Heart left ventricle (tissue), 16 donors: ENCODE measurements at regions not wholly inside any gene's neighbourhood (a gene's known extent, or its start where the extent isn't known, plus 50 kb on each side); places are given as distances from the start of the nearest gene placed in this dataset.
"Not testable (repeated sequence)": the region's sequence is repeated elsewhere in the genome, so short reads cannot be mapped to it uniquely, and the experiment has no call there.

Experiments
- ATAC-seq, 4 donors: fragments of 200-7000 bp; cut with Tn5 transposase; one replicate each; pipeline ENCODE4 v1.9.1; 2020 to 2022; ENCODE audit warnings: moderate library complexity in 4 of 4, mild to moderate bottlenecking in 3 of 4, moderate number of reproducible peaks in 1 of 4
- DNase-seq, 5 donors: peaks; one replicate each; pipeline ENCODE4 v3.0.0-alpha.2; 2020
- H3K27ac ChIP-seq, 12 donors: fragments of 200-600 bp; sonication (generic) in 4 of 12; one replicate each; pipeline versions ENCODE4 v1.5.0 to v1.8.0; 2016 to 2022; ENCODE audit warnings: mild to moderate bottlenecking in 2 of 12
- H3K27me3 ChIP-seq, 9 donors: fragments of 200-600 bp; sonication (generic) in 2 of 9; one replicate each; pipeline versions ENCODE4 v1.5.1 to v1.8.0; 2016 to 2022; ENCODE audit warnings: mild to moderate bottlenecking in 3 of 9
- H3K36me3 ChIP-seq, 9 donors: fragments of 200-600 bp; sonication (generic) in 2 of 9; one replicate each; pipeline versions ENCODE4 v1.5.0 to v1.8.0; 2018 to 2022; ENCODE audit warnings: mild to moderate bottlenecking in 2 of 9
- H3K4me1 ChIP-seq, 12 donors: fragments of 200-600 bp; sonication (generic) in 4 of 12; one replicate each; pipeline versions ENCODE4 v1.5.0 to v1.8.0; 2016 to 2022; ENCODE audit warnings: mild to moderate bottlenecking in 3 of 12
- H3K4me3 ChIP-seq, 12 donors: fragments of 200-600 bp; sonication (generic) in 4 of 12; one replicate each; pipeline versions ENCODE4 v1.5.0 to v1.8.0; 2017 to 2022; ENCODE audit warnings: mild to moderate bottlenecking in 9 of 12, moderate library complexity in 4 of 12
- H3K9me3 ChIP-seq, 12 donors: fragments of 200-600 bp; sonication (generic) in 4 of 12; one replicate each; pipeline versions ENCODE4 v1.5.0 to v1.8.0; 2016 to 2022; ENCODE audit warnings: mild to moderate bottlenecking in 1 of 12
- POLR2A ChIP-seq, 2 donors: fragments of 450-650 bp; IDR thresholded peaks; one replicate each; pipeline ENCODE4 v1.6.1; 2017; ENCODE audit warnings: antibody characterized with exemption in 2 of 2, mild to moderate bottlenecking in 2 of 2, moderate library complexity in 2 of 2
- WGBS, 4 donors: extraction: QIAGEN DNeasy Blood & Tissue Kit in 2 of 4; methylation state at CpG; one replicate each; pipeline versions ENCODE4 v1.1.5 to v1.1.7; 2013 to 2018; 5-methylcytosine and 5-hydroxymethylcytosine counted together
- intact Hi-C, 10 donors: fragments of 100-400 bp; cut with DNase I; formaldehyde crosslinking; loops; one replicate each; pipeline versions ENCODE4 v1.11.1 to v1.14.2; 2022
- TF ChIP-seq, protein P1 (sequence below), 12 donors: fragments of 200-600 bp; sonication (generic) in 4 of 12; IDR thresholded peaks; one replicate each; pipeline versions ENCODE4 v1.5.0 to v1.8.0; 2018 to 2022; ENCODE audit warnings: antibody characterized with exemption in 12 of 12, mild to moderate bottlenecking in 5 of 12
- donor health status: ischemic (EF 13 %, LVEDD 7.1; RV severe dilation, severe dysfunction).
- donor health status: healthy with polysubstance abuse.
- donor health status: DM: no; HTN: yes; CAD: no.
- donor health status: DM: no; HTN: no; CAD: no.
- donor health status: ischemic (EF 25% LVEDD 6.9; RV normal size, moderate dysfunction).
- donor health status: ischemic (EF 25% LVEDD 5.7; RV mildly dilated, moderate dysfunction).
- donor health status: healthy.
- donor health status: DM: yes; HTN: yes; CAD: no.
- donor health status: ischemic (EF 35%, LVEDD 5.7; RV mildly dilated, moderate dysfunction).
- donor health status: nonischemic (EF 11% LVEDD 7.7; RV severe dilation, severe dysfunction).
- donor health status: DM: yes; HTN: yes; CAD: no.
- donor health status: PGD.
- donor health status: ischemic (EF 29% LVEDD 5.4; RV normal size, mild dysfunction).
- donor health status: nonischemic (EF 23%, LVEDD 6.1; RV moderate dilation, normal function).

DNA sequence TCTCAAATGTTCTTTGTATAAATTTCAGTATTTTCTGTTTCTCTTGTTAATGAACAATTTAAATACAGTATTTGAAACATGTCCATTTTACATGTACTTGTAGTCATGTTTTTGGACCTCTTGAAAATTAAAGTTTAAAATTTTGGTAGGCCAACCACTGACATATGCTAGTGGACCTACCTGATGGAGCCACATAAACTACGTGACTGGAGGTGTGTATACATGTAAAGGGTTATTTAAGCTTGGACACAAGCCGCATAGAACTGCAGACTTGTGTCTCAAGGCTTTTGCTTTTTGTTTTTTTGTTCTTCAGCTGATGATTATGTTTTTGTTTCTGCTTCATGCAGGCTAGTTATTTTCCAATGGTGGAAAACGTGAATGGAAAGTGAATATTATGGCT lies 568.5 kb upstream of the MDGA2 start:
- no peaks in the 10 kb centered on the region for H3K36me3 ChIP-seq
- DNase-seq, result no peak
- intact Hi-C loops, result no loop called here
- no peaks in the 10 kb centered on the region for H3K27me3 ChIP-seq
- 79 to 81% (median 80%) methylated on average over 3 of the region's 3 CpGs for WGBS, 4 donors
- H3K4me3 ChIP-seq, result no peak overlapping the region
- H3K9me3 ChIP-seq, result no peaks in the 10 kb centered on the region
- no peak for TF ChIP-seq POLR2A (IDR thresholded peaks at IDR 0.05)
- TF ChIP-seq, protein P1, sequence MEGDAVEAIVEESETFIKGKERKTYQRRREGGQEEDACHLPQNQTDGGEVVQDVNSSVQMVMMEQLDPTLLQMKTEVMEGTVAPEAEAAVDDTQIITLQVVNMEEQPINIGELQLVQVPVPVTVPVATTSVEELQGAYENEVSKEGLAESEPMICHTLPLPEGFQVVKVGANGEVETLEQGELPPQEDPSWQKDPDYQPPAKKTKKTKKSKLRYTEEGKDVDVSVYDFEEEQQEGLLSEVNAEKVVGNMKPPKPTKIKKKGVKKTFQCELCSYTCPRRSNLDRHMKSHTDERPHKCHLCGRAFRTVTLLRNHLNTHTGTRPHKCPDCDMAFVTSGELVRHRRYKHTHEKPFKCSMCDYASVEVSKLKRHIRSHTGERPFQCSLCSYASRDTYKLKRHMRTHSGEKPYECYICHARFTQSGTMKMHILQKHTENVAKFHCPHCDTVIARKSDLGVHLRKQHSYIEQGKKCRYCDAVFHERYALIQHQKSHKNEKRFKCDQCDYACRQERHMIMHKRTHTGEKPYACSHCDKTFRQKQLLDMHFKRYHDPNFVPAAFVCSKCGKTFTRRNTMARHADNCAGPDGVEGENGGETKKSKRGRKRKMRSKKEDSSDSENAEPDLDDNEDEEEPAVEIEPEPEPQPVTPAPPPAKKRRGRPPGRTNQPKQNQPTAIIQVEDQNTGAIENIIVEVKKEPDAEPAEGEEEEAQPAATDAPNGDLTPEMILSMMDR (IDR thresholded peaks at IDR 0.05), result no peak
- H3K27ac ChIP-seq, result no peak overlapping the region
- H3K4me1 ChIP-seq, result no peaks in the 10 kb centered on the region
- ATAC-seq, result no peak

- intact Hi-C loops, result no loop called here
- Histone ChIP-seq H3K4me3 (no peak overlapping the region), H3K9me3 (no peaks in the 10 kb centered on the region), H3K4me1 (no peaks in the 10 kb centered on the region), H3K27ac (no peak overlapping the region), H3K36me3 (no peaks in the 10 kb centered on the region), H3K27me3 (no peaks in the 10 kb centered on the region)
- DNase-seq (no peak), ATAC-seq (no peak)
- no peak for TF ChIP-seq POLR2A (IDR thresholded peaks at IDR 0.05)
- TF ChIP-seq, protein P1 (IDR thresholded peaks at IDR 0.05), result no peak
Observed at GRCh38 chr14:48229091-48229490, 553.7 kb upstream of the MDGA2 start.

DNA sequence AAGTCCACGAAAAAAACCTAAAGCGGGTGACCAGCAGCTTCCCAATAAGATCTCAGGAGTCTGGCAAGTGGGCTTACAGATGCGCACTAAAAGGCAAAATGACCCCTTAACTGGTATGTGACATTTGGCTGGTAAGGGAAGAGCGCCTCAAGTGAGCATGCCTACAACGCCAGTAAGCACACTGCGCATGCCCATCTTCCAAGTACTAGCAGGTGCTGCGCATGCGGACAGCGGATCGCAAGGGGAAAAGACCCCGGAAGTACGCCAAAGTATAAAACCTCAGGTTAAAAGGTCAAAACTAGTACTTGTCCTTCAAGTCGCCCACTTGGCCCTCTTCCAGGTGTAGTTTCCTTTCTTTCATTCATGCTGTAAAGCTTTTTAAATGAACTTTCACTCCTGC lies 518.5 kb upstream of the MDGA2 start:
- Histone ChIP-seq H3K36me3 (no peaks in the 10 kb centered on the region), H3K4me3 (no peak overlapping the region), H3K4me1 (no peaks in the 10 kb centered on the region), H3K27me3 (no peaks in the 10 kb centered on the region), H3K9me3 (peaks cover 0 to 3% (median 0%) of the 10 kb centered on the region in 12 donors), H3K27ac (no peak overlapping the region)
- ATAC-seq (no peak), DNase-seq (no peak)
- no peak for TF ChIP-seq POLR2A (IDR thresholded peaks at IDR 0.05)
- TF ChIP-seq, protein P1 (IDR thresholded peaks at IDR 0.05), result no peak
- intact Hi-C loops, result no loop called here
- WGBS, 4 donors, result 86 to 88% (median 86%) methylated on average over 13 of the region's 13 CpGs

DNA sequence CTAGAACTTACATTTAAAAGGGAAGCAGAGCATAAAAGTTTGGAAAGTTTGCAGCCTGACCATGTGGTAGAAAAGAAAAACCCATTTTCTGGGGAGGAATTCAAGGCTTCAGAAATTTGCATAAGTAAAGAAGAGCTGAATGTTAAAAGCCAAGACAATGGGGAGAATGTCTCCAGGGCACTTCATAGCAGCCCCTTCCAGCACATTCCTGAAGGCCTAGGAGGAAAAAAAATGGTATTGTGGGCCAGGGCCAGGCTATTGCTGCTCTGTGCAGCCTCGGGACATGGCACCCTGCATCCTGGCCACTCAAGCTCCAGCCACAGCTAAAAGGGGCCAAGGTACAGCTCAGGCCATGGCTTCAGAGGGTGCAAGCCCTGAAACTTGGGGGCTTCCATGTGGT lies 474.2 kb upstream of the MDGA2 start:
- intact Hi-C loops, H3K9me3 ChIP-seq, H3K27me3 ChIP-seq, H3K4me1 ChIP-seq, ATAC-seq, H3K4me3 ChIP-seq, H3K36me3 ChIP-seq, H3K27ac ChIP-seq: not testable (repeated sequence)
- peak in 1 of 5 donors; percentile 16 for DNase-seq
- WGBS, 4 donors, result 60 to 76% (median 71%) methylated on average over 1 of the region's 1 CpG

DNA sequence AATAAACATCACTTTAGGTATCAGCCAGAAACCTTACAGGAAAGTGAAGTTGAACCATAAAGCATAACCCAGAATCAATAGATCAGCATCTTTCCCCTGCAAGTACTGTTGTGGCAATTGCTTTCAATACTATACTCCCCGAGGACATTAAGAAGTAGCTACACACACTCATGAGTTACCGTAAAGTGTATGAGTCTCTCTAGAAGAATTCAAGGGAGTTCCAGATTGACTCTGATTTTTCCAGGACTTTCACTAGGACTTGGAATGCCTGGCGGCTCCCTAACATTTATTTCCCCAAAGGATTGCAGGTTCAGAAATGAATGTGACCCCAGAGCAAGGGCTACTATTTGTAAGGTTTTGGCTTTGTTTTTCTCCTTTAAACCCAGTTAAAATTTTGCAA lies 465.4 kb upstream of the MDGA2 start:
- TF ChIP-seq, protein P1 (IDR thresholded peaks at IDR 0.05), result no peak
- no peak for TF ChIP-seq POLR2A (IDR thresholded peaks at IDR 0.05)
- 69 to 79% (median 75%) methylated on average over 3 of the region's 3 CpGs for WGBS, 4 donors
- no peak for DNase-seq
- no peak overlapping the region for H3K4me3 ChIP-seq
- H3K4me1 ChIP-seq, result no peaks in the 10 kb centered on the region
- H3K27ac ChIP-seq, result no peak overlapping the region
- H3K9me3 ChIP-seq, result no peaks in the 10 kb centered on the region
- no peak for ATAC-seq
- H3K36me3 ChIP-seq, result no peaks in the 10 kb centered on the region
- H3K27me3 ChIP-seq, result no peaks in the 10 kb centered on the region
- intact Hi-C loops, result no loop called here
